ENCODE measurements at regions not wholly inside any gene's neighbourhood (a gene's known extent, or its start where the extent isn't known, plus 50 kb on each side); places are given as distances from the start of the nearest gene placed in this dataset.

DNA sequence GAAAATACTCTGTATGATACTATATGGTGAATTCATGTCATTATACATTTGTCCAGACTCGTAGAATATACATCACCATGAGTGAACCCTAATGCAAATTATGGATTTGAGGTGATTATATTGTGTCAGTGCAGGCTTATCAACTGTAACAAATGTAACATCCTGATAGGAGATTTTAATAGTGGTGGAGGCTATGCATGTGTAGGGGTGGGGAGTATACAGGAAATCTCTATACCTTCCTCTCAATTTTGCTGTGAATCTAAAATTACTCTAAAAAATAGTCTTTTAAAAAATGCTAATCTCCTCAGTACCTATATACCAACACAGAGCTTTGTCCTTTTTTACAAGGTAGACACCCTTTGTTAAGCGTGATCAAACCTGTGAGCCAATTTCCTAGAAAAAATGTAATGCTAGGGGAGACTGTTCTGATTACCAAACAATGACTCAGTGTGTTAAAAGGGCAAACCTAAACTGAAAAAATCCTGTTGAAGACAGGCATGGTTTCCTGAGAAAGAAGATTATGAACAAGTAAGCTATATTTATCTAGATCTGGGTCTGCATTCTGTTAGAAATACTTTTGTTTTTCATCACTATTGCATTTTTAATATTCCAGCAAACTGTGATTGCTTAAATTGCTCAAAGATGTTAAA lies 170.9 kb downstream of the DUSP6 start:
- no peak for DNase-seq

DNA sequence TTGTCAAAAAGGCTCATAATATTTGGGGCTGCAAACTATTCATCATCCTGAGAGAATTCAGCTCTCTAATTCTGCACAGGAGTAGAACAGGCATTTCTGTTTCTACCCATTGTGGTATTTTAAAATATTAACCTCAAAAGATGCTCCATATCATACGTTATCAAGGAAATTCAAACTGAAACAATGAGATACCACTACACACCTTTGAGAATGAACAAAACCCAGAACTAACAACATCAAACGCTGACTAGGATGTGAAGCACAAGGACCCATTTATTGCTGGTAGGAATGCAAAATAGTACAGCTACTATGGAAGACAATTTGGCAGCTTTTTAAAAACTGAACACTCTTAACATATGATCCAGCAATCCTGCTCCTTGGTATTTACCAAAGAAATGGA lies 171.8 kb downstream of the DUSP6 start:
- no peak for DNase-seq

DNA sequence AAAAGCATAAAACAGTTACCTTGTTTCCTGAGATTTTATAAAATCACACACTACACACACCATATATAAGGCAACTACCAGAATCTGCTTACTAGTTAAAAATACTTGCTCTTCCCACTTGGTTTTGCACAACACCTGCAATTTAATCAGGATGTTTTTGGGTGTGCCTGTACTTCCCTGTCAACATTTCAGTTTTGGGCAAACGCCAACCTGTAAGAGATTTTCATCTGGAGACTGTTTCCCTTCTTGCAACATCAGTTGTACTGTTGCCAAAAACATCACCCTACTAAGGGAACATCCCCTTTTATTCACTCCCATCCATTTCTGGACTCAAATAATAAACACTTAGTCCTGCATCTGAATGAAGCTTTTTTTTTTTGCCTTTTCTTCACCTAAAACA lies 172.3 kb downstream of the DUSP6 start:
- DNase-seq = no peak

DNA sequence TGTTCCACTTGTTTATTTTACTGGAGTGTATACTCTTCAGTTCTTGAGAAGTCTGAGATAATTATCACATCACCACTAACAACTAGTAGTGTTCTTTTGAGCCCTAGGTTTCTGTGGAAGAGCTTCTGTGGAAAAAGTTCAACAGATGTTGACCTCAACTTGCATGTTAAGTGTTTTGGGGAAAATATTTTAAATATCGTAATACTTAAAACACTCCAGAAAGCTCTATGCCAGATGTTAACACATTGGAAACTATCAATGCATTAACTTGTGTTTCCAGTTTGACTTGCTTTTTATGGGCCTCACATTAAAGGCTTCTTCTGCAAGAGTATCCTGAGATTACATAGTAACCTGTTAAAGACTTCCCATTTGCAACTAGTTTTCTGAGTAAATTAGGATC lies 173.1 kb downstream of the DUSP6 start:
- no peak for DNase-seq

DNA sequence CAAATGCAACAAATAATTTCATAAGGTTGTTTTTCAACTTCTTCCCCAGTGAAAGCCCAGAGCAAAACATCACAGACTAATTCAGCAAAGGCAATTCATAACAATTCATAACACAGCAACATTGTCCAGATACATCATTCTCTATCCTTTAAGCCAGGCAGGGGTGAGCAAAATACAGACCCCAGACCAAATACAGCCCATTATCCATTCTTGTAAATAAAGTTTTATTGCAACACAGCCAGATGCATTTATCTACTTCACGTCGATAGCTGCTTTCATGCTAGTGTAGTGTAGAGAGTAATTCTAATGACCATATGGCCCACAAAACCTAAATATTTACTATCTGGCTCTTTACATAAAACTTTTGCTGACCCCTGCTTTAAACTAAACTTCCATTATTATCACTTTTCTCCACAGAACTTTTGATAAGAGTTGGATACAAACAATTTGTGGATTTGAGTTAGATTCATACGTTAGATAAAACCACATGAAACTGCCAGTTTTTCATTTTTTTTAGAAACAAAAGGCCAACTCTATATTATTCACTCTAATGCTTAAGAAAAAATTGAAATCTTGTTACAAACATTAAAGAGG lies 174.4 kb downstream of the DUSP6 start:
- no peak for DNase-seq

DNA sequence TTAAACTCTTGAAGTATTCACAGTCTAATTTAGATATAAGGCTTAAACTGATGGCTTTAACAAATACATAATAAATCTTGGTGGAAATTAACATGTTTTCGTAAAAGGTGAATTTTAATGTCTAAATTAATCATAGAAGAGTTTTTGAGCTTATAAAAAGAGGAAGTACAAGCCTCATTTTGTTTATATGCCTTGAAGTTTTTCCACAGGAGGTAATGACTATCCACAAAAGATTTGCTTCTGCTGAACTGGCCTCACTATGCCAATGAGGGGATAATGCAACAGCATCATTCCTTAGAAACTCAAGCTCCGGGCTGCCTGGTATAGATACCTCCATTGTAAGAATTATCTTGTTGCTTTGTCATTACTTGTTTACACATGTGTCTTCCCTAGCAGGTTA lies 175.6 kb downstream of the DUSP6 start:
- no peak for DNase-seq

DNA sequence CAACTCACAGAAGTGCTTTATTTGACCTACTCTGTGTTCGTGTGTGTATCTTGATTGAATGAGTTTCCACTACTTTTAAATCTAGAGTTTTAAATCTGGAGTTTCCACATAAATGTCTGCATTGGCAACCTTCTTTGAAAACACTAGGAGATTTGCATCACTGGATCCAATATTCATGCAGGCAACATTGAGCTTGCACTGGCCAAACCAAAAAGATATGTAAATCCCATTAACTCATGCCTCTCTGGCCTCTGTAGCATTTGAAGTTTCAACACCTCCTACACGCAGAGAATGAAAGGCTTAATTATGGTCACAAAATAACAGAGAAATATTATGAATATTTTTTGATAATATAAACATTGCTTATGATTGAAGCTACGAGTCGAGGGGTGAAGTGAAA lies 178.6 kb downstream of the DUSP6 start:
- no peak for DNase-seq

DNA sequence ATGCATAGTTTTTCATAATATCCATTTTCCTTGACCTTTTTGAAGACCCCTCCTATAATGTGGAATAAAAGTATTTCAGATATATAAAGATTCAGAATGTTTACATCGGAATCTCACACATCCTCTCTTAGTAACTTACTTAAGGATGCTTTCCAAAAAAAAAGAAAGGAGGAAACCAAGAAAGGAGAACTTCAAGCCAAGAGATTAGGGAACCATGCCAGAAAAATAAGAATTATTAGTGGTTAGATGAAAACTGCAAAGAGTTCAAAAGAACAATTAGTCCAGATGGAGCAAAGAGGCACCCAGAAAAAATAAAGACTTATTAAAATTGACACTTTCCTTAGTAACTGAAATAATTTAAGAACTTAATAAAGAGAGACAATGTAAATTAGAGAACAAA lies 179.2 kb downstream of the DUSP6 start:
- DNase-seq = no peak

DNA sequence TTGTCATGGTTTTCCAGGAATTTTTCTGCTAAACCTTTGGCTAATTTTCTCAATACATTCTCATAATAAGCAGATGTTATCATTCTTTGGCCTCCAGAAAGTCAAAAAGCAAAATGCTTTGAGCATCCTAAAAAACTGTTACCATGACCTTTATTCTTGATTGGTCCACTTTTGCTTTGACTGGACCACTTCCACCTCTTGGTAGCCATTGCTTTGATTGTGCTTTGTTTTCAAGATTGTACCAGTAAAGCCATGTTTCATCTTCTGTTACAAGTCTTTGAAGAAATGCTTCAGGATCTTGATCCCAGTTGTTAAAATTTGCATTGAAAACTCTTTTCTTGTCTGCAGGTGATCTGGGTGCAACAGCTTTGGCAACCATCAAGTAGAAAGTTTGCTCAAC lies 180.1 kb downstream of the DUSP6 start:
- DNase-seq = no peak

DNA sequence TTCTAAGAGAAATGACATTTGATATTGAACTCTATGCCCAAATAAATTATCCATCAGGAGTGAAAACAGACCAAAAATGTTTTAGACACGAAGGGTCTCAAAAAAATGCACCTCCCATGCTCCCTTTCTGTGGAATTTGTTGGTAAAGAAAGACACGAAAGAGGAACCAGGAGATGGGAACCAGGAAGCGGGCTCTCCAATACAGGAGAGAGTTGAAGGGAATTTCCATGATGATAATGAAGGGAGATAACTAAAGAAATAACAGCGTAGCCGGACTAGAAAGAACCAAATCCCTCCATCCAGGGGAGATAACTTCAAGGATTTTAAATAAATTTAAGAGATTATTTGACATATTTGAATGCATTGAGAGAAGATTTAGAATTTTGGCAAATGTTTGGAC lies 183.0 kb downstream of the DUSP6 start:
- no peak for DNase-seq

DNA sequence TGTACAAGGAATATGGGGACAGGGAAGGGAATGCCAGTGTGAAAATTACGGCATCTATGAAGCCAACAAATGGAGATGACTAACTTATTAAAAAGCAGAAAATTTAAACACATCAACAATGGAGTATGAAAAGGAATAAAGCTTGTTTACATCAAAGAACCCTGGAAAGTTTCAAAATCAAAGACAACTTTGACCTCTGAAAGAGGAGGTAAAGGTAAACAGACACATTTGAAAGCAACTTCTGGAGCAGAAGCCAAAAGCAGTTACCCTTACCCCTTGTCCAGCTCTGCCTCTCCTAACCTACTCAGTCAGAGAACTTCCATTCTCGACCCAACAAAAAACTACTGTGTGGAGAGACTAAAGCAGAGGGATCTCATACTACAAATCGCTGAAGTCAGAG lies 184.3 kb downstream of the DUSP6 start:
- DNase-seq = no peak

DNA sequence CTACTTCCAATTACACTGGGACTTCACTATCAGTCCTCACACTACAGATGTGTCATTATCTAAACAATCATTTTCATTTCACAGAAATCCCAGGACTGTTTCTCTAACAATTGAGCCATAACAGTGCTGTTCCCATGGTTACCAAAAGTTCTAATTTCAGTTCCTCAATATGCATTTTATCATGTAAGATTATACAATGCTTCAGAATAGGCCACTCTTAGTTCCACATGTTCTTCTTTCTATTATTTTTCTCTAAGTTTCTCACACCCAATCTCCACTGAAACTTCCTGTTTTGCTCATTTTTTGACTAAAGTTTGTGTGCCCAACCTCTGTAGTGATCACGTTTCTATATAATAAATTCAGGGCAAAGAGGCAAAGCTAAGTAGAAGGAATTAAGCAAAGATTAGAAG lies 185.8 kb downstream of the DUSP6 start:
- no peak for DNase-seq

DNA sequence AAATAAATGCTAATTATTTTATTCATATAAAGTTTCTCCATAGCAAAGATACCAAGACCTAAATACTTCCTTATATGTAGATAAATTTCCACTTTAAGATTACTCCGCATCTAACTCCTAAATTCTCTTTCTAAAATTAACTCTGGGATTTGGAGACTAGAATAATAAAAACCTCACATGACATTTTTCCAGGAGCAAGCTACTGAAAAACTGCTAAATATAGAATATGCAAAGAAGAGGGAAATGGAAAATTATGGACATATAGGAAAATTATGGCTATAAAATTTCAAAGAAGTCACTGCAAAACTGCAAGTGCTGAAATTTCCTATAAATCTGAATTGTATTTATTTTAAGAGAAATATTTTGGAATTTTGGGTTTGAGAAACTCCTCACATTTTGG lies 186.2 kb downstream of the DUSP6 start:
- DNase-seq = no peak

DNA sequence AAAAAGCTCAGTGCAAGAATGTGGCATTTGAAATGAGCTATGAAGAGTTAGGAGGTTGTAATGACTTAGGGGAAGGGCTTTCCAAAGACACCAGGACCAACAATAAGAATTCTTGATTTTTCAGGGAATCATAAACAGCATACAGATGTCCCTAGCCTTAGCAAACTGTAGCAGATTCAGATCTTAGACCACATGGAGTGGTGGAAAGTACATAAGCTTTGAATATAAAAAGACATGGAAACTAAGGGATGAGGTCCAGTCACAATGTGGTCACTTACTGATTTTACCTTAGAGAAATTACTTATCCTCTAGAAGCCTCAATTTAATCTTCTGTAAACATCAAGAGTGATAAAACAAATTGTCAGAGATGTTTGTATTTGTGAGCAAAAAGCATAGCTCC lies 186.6 kb downstream of the DUSP6 start:
- DNase-seq = no peak

DNA sequence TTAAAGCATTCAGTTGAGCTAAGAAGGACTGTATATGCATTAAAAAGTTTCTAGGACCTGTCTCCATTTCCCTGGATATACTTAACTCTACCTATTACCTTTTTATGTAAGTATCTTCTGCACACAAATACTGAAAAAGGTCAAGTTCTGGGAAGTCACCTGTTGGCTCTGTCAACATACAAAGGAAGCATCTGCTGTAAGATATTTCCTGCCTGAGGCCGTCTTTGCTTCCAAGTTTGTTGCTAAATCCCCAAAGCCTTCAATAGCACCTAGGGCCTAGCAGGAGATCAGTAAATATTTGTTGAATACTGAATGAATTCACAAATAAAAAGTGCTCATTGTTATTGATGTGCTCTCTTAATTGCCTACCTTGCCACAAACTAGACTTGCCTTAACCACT lies 188.4 kb downstream of the DUSP6 start:
- DNase-seq = no peak

DNA sequence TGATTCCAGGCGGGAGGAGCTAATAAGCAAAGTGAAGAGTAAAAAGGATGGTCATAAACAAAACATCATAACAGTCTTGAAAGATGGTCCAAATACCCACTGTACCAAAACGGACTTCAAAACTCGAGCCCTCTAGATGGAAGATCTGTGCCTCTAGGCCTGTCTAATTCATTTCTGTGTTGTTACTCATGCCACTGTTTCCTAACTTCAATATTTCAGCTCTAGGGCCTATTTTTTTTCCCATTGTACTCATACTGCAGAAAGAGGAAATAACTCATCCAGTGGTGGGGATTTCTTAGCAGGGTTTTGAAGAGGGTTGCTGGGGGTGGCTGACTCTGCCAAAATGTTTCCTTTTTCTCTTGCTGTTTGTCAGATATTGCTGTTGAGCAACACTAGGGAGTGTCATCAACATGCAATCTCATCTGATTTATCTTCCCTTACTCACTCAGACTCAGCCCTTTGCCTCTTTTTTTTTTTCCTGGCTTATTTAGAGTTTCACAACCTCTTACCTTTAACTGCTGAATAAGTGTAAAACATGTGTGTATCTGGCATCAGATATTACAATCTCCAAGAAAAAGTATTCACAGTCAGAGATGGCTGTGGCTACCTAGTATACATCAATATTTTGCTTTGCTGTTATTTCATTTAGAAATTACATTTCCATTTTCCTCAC lies 189.6 kb downstream of the DUSP6 start:
- DNase-seq = peak; percentile 15

DNA sequence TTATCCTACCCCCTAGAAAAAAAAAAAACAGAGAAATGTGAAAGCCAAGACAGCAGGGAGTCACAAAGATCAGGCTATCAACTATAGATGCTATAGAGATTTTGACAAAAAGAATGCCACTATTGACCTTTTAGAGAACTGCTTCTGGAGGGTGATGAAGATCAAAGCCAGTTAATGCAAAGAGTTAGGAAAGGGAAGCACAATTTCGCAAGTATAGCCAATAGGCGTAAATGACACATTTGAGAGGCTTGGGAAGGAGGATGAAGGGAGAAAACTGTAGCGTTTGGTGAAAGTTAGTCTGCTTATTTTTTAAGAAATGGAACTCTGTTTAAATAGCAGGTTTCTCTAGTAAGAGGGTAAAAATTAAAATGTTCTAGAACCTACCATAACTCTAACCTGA lies 190.7 kb downstream of the DUSP6 start:
- DNase-seq = no peak

DNA sequence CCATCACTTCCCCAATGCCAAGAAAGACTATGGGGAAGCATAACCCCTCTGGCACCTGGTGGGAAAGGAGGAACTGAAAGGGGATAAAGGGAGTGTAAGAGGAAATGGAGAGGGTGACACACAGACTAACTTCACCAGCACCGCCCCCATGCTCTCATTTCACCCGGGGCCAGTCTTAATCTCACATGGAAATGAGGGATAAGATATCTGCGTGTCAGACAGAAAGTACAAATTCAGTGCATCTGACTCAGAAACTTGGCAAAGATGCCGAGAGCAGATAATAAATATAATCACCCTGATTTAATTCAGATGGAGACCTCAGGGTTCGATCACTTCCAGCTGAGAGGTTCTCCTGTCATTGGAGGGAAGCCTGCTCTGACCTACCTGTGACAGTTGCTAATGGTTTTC lies 191.6 kb downstream of the DUSP6 start:
- DNase-seq = peak; percentile 11

DNA sequence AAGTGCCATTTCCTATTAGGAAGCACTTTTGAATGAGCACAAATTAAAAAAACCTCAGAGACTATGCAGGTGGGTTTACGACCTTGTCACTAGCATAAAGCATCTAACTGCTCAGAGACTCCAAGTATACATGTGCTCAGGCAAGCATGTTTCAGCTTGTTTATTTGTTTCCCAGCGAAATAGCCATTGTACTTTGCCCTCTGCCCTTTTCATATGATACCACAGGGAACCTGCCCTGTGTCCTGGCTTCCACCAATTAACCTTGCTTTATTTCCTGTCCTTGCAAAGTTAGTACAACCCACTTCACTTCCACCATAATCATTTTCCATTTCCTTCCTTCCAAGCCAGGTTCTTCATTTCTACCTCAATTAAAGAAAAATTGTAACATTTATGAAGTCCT lies 194.9 kb downstream of the DUSP6 start:
- no peak for DNase-seq

DNA sequence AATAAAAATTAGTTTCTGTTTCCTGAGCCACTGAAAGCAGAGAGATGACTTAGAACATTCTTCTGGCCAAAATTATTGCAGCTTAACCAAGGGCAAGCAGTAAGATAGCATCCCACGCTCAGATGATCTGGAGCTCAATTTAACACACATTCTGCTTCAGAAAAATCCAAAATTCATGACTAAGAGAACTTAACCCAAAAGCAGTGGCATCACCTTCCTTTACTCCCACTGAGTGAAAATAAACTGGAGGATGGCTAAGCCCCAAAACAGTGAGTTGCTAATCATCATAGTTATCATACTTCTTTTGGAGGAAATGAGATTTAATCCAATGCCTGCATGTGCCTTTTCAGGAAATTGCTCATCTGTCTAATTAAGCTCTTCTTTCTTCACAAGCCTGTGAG lies 195.4 kb downstream of the DUSP6 start:
- DNase-seq = no peak

DNA sequence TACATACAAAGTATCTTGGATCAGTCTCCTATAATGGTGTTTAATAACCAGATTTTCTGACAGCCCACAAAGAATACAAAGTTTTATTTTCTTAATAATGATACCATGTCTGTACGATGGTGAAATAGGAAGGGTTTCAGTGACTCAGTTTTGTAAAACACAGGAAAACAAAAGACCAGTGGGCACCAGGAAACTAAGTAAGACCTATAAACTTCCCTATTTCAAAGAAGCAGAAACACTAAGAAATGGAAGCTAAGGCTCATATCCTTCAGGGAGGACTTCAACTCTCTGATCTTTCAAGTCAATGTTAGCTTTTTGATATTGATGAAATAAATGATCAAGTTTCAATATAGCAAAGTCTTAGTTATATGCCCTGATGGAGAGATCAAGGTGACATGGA lies 196.0 kb downstream of the DUSP6 start:
- DNase-seq = no peak

DNA sequence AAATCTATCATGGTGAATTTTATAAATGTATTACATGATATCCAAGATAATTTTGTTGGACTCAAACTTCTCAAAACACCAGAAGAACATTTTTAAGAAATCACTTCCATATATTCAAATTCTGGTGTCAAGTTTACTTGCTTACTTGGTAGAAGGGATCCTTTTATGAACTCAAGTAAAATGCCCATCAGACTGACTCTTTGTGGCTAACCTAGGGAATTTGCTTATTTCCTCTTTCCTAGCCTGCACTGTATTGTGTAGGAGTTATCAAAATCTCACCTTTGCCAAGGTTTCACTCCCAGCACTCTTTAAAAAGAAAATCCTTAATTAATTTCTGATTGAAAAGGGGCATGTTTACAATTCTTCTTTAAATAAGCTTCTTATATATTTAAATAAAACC lies 196.5 kb downstream of the DUSP6 start:
- no peak for DNase-seq

DNA sequence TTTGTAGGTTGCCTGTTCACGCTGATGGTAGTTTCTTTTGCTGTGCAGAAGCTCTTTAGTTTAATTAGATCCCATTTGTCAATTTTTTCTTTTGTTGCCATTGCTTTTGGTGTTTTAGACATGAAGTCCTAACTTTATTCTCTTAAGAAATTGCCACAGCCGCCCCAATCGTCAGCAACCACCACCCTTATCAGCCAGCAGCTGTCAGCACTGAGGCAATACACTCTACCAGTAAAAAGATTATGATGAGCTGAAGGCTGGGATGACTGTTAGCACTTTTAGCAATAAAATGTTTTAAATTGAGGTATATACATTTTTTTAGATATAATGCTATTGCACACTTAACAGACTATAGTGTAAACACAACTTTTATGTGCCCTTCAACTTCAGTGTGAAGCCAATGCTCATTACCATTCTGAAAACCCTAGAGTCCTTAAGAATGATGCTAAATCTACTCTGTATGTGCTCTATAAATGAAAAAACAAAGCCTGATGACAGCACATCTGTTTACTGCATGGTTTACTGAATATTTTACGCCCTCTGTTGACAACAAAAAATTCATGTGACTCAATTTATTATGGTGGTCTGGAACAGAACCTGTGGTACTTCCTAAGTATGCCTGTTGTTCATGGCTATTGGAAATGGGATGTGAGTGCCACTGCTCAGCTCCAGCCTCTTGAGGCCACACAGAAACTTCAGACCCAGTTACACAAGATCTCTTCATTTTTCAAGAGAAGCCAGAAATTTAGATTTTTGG lies 197.4 kb downstream of the DUSP6 start:
- DNase-seq = no peak

DNA sequence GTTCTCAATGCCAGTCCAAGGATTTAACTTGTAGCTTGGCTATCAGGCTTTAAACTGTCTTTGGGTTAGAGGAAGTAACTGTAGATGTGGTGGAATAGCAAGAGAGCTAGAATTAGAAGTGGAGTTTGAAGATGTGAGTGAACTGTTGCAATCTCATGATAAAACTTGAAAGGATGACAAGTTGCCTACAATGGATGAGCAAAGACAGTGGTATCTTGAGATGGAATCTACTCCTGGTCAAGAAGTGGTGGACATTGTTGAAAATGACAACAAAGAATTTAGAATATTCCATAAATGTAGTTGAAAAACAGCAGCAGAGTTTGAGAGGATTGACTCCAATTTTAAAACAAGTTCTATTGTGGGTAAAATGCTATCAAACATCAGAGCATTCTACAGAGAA lies 199.0 kb downstream of the DUSP6 start:
- no peak for DNase-seq

Data from activated CD8-positive, alpha-beta memory T cell treated with anti-CD3 and anti-CD28 coated beads, Interleukin-2, amount 50 U/mL, for 4 hours (primary cell).